Embryonic facial prominence (tissue), 1 donor: ENCODE measurements at regions not wholly inside any gene's neighbourhood (a gene's known extent, or its start where the extent isn't known, plus 50 kb on each side); places are given as distances from the start of the nearest gene placed in this dataset.
"Not testable (repeated sequence)": the region's sequence is repeated elsewhere in the genome, so short reads cannot be mapped to it uniquely, and the experiment has no call there.

ENCODE experiments used
- DNase-seq: peaks from one replicate; pipeline ENCODE4 v3.0.0-alpha.2; 2016; ENCODE audit errors: extremely low spot score

DNA sequence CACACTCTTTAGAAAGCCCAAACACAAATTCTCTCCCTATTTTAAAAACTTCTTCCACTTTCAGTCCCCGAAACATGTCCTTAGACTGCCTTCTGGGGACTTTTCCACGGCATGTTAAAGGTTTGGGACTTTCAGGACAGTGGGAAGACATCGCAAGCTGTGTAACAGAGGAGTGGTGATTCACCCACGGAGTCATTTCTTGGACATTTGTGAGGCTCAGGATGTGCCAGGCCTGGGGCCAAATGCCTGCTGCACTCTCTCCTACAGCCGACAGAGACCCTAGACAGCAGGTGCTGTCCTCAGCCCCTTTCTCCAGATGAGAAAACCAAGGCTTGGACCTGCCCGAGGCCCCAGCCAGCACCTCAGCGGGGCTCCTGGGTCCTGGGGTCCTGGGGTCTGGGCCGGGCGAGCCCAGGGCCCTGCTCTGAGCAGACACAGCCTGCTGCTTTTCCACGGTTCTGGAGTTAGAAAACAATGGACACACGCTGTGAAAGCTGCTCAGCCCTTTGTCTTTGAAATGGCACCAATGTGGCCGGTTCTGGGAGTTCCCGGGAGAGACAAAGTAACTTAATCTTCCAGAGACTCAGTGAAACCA, 370.2 kb upstream of the SFSWAP start:
- DNase-seq = no peak

DNA sequence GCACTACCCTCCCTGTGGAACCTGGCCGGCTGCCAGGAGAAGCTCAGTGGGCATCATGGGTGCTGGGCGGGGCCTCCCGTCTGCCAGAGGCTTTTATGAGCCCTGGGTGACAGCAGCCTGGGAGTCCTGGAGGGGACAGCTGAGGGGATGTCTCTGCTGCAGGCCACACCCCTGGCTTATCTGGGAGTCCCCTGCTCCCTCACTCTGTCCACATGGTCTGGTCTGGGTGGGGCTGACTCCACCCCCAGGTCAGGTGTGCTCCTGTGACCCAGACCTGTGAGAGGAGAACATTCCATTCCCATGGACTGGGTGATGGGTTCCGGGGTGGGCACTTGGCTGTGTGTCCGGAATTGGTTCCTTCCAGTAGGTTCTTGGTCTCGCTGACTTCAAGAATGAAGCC, 369.3 kb upstream of the SFSWAP start:
- DNase-seq = not testable (repeated sequence)

DNA sequence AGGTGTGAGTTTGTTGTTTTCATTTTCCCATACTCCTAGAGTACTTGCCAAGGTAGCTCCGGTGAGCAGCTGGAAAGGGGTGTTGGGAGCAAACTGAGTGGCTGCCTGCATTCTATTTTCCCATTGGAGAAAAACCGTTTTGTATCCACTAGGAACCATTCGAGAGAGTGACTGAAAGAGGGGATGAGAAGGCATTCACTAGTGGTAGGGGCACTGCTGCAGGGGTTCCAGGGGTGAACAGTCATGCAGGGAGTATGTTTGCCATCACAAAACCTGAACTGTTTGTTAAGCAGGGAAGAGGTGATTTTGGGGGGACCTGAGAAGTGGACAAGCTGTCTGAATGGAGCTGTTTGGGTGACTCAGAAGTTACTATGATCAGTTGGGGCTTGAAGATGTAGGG, 367.5 kb upstream of the SFSWAP start:
- not testable (repeated sequence) for DNase-seq

DNA sequence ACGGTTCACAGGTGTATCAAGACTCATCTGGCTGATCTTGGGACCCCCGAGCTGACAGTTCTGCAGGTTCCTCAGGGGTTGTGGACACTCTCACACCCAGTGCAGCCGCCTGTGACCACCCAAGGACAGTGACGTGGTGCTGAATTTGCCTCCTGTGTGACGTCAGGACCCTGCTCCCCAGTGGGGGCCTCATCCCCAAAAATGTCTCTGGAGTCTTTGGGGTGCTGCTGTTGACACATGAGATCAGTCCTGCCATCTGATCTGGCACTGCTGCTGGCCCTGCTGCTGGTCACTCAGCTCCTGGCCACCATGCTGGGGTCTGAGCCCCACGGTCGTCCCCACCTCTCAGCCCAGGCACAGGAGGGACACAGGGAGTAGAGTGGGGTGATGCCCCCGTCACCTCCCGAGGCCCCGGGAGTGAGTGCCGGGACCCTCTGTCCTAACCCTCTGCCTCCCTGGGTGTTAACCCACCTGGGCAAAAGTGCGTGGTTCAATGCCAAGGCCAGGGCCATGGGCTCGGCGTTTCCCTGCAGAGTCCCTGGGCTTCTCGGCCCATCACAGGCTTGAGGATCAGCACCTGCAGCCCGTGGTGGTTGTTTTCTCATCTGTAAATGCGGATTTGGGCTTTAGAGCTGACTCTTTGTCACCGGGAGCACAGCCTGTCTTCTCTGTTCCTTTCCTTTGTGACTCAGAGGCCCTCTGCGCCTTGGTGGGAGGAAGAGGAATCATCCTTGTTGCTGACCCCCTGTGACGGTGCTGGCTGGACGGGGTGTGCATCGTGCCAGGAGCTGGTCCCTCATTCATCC, 366.0 kb upstream of the SFSWAP start:
- DNase-seq = not testable (repeated sequence)

DNA sequence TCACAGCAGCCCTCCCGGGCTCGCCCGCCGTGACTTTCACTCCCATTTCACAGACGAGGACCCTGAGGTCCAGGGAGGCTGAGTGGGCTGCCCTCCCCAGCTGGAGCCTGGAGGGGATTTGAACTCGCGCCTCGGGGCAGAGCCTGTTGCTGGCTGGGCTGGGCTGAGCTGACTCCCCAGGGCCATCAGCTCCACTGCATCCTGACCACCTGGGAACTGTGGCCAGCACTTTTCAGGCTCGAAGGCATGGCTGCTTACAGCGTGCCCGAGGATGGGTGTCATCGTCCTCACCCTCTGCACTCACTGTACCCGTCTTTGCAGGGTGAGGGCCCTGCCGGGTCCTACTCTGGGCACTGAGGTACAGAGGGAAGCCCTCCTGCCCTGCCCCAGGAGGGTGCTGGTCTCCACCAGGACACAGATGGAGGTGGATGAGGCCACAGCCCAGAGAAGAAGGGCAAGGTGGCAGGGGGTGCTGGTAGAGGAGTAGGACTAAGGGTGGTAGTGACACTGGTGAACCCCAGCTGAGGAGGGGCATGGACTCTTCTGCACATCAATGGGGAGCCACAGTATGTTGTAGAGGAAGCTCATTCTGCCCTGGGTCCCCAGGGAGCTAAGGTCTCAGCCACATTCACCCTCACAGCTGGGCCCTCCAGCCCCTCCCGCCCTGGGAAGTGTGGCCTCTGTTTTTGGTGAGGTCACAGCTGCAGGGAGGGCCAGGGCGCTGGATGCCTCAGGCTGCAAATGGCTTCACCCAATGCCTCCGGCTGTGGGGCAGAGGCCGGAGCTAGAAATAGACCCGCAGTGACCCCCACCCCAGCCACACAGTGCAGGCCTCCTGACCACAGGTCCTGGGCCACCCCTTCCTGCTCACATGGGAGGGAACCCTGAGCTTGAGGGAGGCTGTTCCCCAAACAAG, 365.1 kb upstream of the SFSWAP start:
- no peak for DNase-seq

DNA sequence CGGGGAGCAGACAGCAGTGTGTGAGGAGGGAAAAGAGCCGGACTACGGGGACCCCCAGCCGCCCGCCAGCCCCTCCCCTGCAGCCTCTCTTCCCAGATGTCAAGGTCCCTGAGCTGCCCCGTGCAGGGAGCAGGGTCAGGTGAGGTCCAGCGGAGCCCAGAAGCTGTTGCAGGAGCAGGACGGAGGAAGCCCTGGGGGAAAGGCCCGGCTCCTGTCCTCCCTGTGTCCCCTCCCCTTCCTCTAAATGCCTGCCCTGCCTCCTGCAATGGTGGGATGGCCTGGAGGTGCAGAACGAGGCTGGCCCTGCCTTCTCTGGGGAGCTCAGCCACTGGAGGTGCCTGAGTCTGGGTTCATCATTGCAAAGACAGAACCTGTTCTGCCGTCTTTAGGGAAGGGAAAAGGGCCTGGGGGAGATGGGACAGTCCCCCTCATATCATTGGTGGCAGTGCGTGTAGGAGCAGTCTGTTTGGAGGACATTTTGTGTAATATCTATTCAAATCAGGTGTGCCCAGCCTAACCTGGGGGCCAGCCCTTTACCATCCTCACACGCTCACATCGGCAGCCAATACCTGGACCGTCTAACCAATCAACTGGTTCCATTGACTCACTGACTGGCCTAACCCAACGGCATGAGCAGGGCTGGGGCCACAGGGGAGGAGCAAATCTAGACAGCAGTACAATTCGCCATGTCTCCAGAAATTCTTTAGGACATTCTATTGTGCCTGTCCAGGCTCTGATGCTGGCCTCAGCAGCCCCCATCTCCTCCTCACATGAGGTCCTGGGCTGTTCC, 364.1 kb upstream of the SFSWAP start:
- DNase-seq = no peak

DNA sequence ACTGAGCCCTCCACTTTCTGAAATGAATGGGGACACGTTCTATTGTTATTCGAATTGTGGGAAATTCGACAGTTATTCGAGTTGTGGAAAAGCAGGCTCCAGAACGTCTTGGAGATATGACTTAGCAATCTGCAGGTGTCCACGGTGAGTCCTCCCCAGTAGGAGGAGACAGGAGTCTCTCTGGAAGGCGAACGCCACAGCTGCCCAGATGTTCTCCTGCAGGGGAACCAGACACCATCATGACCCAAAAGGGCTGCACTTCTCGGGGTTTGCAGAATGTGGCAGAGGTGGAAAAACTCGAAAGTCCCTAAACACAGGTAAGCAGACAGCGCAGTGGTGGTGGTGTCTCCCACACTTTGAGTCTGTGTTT, 363.6 kb upstream of the SFSWAP start:
- no peak for DNase-seq

DNA sequence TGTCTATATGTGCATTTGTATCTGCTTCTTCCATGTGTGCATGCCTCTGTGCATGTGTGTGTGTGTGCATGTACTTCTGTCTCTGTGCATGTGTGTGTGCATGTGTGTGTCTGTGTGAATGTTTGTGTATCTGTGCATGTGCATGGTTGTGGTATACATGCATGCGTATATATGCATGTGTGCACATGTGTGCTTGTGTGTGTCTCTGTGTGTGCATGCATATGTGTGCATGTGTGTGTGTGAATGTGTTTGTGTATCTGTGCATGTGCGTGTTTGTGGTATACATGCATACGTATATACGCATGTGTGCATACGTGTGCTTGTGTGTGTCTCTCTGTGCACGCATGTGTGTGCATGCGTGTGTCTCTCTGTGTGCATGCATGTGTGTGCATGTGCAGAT, 363.2 kb upstream of the SFSWAP start:
- DNase-seq = no peak

DNA sequence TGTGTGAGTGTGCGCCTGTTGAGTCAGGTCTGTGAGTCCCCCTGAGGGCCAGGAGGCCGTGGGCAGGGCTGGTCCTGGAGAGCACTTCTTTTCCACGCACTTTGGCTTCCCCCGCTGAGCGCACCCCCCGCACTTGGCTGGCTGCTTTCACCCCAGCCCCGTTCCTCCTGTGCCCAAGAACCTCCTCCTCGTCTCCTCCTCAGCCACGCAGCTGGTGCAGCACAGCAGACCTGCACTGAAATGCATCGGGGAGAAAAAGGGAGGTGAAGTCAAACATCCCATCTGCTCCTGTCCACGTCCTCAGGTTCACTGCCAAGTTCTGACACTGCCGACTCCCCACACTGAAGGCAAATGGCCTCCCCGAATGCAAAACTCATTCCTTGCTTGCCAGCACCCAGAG, 362.7 kb upstream of the SFSWAP start:
- DNase-seq = no peak

DNA sequence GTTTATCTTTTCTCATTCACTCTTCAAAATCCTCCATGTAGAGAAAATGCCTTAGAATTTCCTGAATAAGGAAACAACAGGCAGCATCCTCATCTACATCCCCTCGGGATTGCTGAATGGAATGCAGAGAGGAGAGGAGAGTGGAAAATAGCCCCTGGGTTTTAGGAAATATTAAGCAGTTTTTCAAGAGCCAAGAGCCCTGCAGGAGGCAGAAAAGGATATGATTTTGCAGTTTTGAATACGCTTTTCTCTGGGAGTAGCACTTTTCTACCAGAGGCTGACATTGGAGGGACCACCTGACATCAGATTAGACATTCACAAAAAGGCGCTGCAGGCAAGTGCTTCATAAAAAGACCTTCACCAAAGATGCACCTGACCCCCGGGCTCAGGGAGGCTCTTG, 362.2 kb upstream of the SFSWAP start:
- no peak for DNase-seq

DNA sequence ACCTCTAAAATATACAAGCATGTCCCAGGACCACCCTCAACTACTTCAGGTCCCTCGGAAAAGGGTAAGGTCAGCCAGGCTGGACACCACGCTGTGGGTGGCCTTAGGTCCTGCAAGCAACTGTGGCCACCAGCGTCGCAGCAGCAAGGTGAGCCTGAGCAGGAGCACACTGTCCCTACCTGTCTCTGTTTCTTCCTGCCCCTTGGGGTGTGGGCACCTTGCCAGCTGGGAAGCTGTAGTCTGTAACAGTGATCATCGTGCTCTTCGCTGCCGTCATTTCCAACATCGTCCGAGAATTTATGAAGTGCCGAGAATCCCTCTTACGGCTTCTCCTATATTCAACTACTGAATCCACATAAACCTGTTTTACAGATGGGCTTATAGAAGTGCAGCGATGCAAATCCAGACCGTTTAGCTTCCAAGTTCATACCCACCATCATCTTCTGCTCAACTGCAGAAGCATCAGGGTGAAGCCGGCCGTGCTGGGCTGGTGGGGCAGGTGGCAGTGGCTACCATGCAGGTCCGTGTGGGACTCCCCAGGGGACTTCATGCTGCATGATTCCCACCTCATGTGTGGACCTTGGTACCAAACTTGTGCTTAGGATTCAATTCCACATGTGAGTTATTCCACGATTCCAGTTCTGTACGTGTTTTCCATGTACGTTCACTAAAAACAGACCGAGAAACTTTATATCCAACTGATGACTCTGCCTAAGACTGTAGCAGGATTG, 361.3 kb upstream of the SFSWAP start:
- DNase-seq = no peak

DNA sequence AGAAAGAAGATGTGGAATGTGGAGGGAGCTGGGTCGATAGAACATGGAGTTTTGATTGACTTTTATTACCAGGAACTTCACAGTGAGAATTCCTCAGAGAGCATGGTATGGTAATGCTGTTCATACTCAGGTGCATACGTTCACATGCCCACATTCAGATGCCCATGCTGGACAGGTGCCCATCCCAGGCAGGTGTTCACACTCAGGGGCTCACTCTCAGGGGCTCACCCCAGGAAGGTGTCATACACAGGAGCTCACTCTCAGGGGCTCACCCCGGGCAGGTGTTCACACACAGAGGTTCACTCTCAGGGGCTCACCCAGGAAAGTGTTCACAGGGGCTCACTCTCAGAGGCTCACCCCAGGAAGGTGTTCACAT, 360.0 kb upstream of the SFSWAP start:
- no peak for DNase-seq

DNA sequence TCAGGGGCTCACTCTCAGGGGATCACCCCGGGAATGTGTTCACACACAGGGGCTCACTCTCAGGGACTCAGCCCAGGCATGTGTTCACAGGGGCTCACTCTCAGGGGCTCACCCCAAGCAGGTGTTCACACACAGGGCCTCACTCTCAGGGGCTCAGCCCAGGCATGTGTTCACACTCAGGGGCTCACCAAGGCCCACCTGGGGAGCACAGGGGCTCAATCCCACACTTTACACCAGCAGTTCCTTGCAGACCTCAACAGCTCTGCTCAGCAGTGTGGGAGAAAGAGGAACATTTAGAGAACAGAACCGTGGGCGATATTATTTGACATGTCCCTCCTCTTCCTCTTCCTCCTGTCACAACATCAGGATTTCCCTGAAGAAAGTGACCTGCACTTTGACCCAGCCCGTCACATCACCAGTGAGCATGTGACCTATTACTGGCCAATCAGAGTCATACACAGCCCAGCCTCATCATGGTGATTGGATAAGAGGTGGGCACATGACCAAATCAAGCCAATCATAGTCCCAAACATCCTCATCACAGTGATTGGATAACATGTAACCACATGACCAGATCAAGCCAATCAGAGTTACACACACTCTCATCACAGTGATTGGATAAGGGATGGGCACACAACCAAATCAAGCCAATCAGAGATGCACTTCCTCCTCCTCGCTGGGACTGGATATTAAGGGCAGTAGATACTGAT, 359.4 kb upstream of the SFSWAP start:
- no peak for DNase-seq

DNA sequence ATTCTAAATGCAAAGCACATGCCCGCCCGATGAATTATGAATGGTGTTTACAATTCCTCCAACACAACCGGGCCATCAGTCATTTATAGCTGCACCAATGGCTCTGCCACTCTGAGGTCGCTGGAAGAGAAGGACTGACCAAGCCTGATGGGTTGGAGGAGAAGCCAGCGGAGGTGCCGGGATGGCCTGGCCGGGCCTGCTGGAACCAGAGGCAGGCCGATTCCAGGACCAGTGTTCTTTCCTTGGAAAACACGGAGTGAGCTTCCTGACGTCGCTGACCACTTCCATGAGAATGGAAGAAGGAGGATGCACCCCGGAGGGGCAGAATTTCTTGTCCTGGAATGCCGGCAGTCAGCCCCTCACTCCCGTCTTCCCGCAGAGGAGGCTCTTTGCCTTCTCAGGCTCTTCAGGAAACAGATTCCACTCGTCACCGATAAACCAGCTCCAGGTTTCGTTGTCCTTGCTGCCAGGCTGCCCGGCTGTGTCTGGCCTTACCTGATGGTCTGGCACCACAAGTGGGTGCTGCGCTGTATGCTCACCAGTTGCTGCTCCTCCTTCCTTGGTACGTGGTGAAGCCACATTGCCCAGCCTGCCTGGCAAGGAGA, 358.5 kb upstream of the SFSWAP start:
- no peak for DNase-seq

DNA sequence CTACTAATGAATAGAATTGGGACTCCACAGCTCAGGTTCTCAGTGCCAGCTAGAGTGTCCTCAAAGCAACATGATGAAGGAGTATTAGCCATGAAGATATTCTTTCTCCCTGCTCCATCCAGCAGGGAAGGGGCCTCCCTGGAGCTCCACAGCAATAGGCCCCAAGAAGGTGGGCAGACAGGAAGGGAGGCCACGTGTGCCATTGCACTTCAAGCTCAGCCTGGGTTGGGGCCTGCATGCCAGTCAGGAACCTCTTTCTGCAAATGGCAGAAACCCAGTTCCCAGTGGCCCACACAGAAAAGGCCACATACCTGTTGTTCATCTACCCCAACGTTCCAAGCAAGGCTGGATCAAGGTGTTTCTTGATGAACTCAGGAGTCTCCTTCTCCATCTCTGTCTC, 357.5 kb upstream of the SFSWAP start:
- DNase-seq = no peak

DNA sequence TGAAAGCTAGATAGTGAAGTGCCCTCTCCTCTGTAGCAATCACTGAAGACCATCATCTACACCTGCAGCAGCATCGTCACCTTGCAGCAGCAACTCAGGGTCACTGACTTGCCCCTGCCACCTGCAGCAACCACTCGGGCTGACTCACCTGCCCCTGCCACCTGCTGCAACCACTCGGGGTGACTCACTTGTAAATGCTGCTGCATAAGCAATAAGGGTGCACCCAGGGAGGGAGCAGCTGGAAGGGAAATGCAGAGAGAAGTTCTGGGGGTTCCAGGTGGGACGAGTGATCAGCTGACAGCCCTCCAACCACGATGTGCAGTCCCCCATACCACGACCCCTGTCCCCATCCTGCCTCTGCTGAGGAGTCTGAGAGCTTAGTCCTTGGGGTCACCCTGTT, 357.1 kb upstream of the SFSWAP start:
- no peak for DNase-seq

DNA sequence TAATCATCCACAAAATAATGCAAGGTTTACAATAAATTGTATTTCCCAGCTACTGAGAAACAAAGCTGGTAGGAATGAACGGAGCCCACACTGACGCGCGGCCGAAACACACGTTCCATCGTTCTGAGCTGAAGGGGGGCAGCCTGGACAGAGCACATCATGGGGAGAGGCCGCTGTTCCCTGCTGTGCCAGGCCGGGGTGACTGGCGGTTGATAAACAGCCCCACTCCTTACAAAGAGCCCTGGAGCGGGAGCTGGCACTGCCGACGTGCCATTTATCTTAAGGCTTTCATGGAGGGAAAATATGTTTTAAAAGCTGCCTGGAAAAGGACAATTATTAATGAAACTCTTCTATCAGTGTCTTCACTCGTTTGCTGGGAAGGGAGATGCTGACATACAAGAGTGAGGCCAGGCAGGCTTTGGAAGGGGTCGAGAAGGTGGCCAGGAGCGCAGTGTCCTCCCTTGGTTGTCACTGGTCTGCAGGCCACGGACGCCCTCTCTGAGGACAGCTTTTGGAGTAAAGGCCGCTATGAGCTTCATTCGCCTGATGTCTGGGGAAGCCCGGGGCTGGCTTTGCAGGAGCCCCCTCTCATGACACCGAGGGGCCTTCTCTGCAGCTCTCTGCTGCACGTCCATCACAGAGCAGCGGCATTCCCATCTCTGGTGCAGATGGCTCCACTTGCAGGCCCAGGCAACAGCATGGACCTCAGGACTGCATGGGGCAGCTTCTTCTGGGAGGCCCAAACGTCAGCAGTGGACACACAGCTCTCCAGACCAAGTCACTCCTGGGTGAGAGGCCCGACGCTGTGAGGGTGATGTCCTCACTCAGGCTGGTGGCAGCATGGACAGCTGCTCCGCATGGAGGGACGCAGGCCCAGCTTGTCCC, 355.3 kb upstream of the SFSWAP start:
- no peak for DNase-seq

DNA sequence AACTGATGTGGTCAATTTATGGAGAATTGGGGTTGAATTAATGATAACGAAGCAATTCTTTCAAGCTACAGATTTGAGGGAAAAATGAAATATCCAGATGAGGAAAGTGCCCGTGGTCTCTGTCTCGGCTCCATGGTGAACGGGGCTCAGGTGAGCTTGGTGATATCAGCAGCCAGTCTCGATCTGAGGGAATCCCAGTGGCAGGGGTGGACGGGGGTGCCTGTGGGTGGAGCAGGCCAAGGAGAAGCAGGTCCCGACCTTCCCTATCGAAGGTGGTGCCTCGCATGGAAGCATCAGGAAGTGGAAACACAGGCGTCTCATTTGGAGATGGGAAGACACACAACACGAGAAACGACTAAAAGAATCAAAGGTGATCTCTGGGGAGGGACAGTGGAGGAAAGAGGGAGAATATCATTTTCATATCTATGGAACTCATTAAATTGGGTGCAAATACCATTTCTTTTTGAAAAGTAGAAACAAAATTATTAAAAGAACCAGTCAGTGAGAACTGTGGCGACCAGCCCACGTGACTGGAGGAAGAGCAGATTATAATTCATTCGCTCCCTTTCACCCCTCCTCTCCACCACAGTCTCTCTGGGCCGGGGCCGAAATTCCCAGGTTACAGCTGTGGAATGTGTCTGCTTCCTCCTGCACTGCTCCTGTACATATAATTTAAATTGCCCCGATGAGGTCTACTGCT, 354.3 kb upstream of the SFSWAP start:
- no peak for DNase-seq
